Memory B cell (primary cell): ENCODE measurements at regions not wholly inside any gene's neighbourhood (a gene's known extent, or its start where the extent isn't known, plus 50 kb on each side); places are given as distances from the start of the nearest gene placed in this dataset.

ENCODE experiments used
- ATAC-seq: fragments of 150-1000 bp; cut with Tn5 transposase; 2 replicates; pipeline ENCODE4 v1.10.0; 2021; ENCODE audit warnings: low read depth, mild to moderate bottlenecking, moderate library complexity
- DNase-seq, 2 donors: peaks; one replicate each; pipeline ENCODE4 v3.0.0; 2022; ENCODE audit warnings: low spot score in 2 of 2
- H3K27ac Mint-ChIP-seq: one replicate; pipeline ENCODE4 v1.8.0; 2022; ENCODE audit warnings: mild to moderate bottlenecking, moderate library complexity, mixed read lengths
- H3K27me3 Mint-ChIP-seq: one replicate; pipeline ENCODE4 v1.8.0; 2022; ENCODE audit warnings: mixed read lengths
- H3K36me3 Mint-ChIP-seq: one replicate; pipeline ENCODE4 v1.8.0; 2022; ENCODE audit warnings: mild to moderate bottlenecking, mixed read lengths
- H3K4me1 Mint-ChIP-seq: one replicate; pipeline ENCODE4 v1.8.0; 2022; ENCODE audit warnings: mixed read lengths
- H3K4me3 Mint-ChIP-seq: one replicate; pipeline ENCODE4 v1.8.0; 2022; ENCODE audit warnings: mild to moderate bottlenecking, moderate library complexity, mixed read lengths
- H3K9me3 Mint-ChIP-seq: one replicate; pipeline ENCODE4 v1.8.0; 2022; ENCODE audit warnings: mixed read lengths

DNA sequence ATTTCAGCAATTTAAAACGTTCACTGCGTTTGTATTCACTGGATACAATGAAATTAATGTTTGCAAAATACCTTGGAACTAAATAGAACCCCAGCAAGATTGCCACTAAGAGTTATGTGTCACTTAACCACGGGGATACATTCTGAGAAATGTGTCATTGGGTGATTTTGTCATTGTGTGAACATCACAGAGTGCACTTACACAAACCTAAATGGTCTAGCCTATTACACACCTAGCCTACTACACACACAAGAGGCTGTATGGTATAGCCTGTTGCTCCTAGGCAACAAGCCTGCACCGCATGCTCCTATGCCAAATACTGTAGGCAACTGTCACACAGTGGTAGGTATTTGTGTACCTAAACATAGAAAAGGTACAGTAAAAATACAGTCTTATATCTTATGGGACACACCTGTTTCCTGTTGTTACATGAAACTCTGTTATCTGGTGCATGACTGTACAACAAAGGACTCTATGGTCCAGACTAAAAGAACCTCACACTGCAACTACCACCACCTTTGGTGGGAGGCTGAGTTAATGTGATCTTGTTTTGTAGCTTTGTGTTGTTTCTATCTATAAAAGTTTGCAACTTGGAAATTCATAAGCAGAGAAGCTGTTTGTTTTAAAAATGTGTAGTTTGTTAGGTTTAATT, 92.2 kb upstream of the NTRK3 start:
- ATAC-seq: no peak
- no peak overlapping the region for H3K27ac Mint-ChIP-seq

DNA sequence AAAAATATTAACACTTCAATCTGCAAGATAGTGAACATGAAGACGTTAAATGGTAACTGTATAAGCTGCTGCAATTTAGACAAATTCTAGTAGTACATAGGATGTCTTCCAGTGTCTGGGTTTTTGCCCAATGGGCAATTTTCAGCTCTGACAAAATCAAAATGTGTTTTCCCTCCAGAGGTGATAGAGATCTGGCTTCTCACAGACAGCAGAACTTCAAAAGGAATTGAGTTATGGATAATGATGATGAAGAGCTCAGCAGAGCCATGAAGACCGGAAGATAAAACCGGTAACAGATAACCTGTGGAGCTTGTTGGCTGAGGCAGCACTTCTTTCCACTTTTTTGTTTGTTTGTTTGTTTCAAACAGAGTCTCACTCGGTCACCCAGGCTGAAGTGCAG, 89.4 kb upstream of the NTRK3 start:
- no peak overlapping the region for H3K4me3 Mint-ChIP-seq
- H3K27me3 Mint-ChIP-seq: peaks cover 6% of the 10 kb centered on the region
- no peaks in the 10 kb centered on the region for H3K4me1 Mint-ChIP-seq
- H3K27ac Mint-ChIP-seq: no peak overlapping the region
- DNase-seq: no peak
- H3K36me3 Mint-ChIP-seq: no peaks in the 10 kb centered on the region
- no peaks in the 10 kb centered on the region for H3K9me3 Mint-ChIP-seq
- no peak for ATAC-seq

More for the DNA sequence above, 92.2 kb upstream of the NTRK3 start:
- no peak for DNase-seq
- Mint-ChIP-seq H3K9me3 (peaks cover 2% of the 10 kb centered on the region), H3K4me3 (no peak overlapping the region), H3K4me1 (no peaks in the 10 kb centered on the region), H3K27me3 (peaks cover 6% of the 10 kb centered on the region), H3K36me3 (no peaks in the 10 kb centered on the region)

- no peak overlapping the region for H3K27ac Mint-ChIP-seq
- H3K9me3 Mint-ChIP-seq: no peaks in the 10 kb centered on the region
- no peaks in the 10 kb centered on the region for H3K4me1 Mint-ChIP-seq
- H3K4me3 Mint-ChIP-seq: no peak overlapping the region
- no peak for ATAC-seq
- no peaks in the 10 kb centered on the region for H3K36me3 Mint-ChIP-seq
- peaks cover 6% of the 10 kb centered on the region for H3K27me3 Mint-ChIP-seq
- DNase-seq: no peak
Observed at GRCh38 chr15:88344786-88345185, 88.2 kb upstream of the NTRK3 start.

DNA sequence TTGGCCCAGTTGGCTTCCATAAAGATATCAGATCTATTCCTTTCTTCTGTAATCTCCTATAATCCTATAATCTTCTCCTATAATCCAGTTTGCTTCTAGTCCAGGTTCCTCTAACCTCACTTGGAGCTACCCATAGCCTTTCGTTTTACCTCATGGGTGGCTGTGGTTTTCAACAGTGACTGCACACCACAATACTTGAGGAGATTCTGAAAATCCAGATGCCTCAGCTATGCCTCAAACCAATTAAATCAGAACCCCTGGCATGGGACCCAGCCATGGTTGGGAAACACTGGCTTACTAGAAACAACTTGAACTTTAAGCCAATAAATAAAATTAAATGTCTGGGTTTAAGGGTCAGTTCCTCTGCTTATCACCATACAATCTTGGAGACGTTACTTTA, 86.1 kb upstream of the NTRK3 start:
- Mint-ChIP-seq H3K27ac (no peak overlapping the region), H3K4me3 (no peak overlapping the region), H3K9me3 (no peaks in the 10 kb centered on the region), H3K36me3 (no peaks in the 10 kb centered on the region), H3K4me1 (no peaks in the 10 kb centered on the region), H3K27me3 (no peaks in the 10 kb centered on the region)
- ATAC-seq (no peak), DNase-seq (no peak)

DNA sequence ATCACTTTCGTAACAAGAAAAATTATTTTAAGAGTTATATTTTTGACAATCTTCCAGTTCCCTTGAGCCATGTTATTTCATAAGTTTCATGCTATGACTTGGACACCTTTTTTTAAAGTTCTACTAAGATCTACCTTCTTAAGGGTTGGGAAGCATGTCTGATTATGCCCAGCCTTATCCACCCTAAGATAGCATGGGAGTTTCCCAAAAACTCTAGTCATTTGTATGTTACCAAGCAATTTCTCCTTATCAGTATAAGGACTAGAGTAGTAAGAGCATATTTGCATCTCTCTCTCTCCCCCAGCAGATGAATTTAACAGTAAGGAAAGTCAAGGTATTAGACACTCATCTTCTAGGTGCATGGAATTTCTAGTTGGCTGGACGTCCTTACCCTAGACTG, 85.1 kb upstream of the NTRK3 start:
- Mint-ChIP-seq H3K4me1 (no peaks in the 10 kb centered on the region), H3K9me3 (no peaks in the 10 kb centered on the region), H3K4me3 (no peak overlapping the region), H3K27me3 (no peaks in the 10 kb centered on the region), H3K36me3 (no peaks in the 10 kb centered on the region), H3K27ac (no peak overlapping the region)
- no peak for ATAC-seq
- no peak for DNase-seq

GRCh38 chr15:88341006-88341405, 84.5 kb upstream of the NTRK3 start:
- Mint-ChIP-seq H3K36me3 (no peaks in the 10 kb centered on the region), H3K4me3 (no peak overlapping the region), H3K27ac (no peak overlapping the region), H3K9me3 (no peaks in the 10 kb centered on the region), H3K4me1 (no peaks in the 10 kb centered on the region), H3K27me3 (peaks cover under 1% of the 10 kb centered on the region)
- no peak for DNase-seq
- ATAC-seq: no peak

DNA sequence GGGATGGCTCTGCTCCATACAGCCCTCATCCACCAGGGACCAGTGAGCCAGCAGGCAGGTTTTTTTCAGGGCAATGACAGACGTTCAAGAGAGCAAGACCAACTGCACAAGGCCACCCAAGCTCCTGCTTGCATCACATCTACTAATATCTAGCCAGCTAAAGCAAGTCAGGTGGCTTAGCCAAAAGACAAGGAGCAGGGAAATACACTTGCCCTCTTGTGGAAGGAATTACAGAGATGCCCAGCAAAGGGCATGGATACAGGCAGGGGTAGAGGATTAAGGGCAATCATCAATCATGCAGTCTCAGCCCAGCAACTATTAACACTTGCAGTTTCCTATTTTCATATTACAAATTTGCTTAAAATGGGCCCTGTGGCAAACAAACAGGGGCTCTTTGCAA, 81.5 kb upstream of the NTRK3 start:
- no peaks in the 10 kb centered on the region for H3K4me1 Mint-ChIP-seq
- no peak overlapping the region for H3K4me3 Mint-ChIP-seq
- peaks cover 3% of the 10 kb centered on the region for H3K36me3 Mint-ChIP-seq
- ATAC-seq: no peak
- H3K9me3 Mint-ChIP-seq: no peaks in the 10 kb centered on the region
- no peak for DNase-seq
- H3K27ac Mint-ChIP-seq: no peak overlapping the region
- peaks cover 9% of the 10 kb centered on the region for H3K27me3 Mint-ChIP-seq

- ATAC-seq (no peak), DNase-seq (no peak)
- H3K27ac Mint-ChIP-seq: no peak overlapping the region
- no peak overlapping the region for H3K4me3 Mint-ChIP-seq
- H3K9me3 Mint-ChIP-seq: no peaks in the 10 kb centered on the region
- peaks cover 3% of the 10 kb centered on the region for H3K36me3 Mint-ChIP-seq
- peaks cover 12% of the 10 kb centered on the region for H3K27me3 Mint-ChIP-seq
- H3K4me1 Mint-ChIP-seq: no peaks in the 10 kb centered on the region
Observed at GRCh38 chr15:88335074-88335473, 78.5 kb upstream of the NTRK3 start.

GRCh38 chr15:88334436-88334835, 77.9 kb upstream of the NTRK3 start:
- ATAC-seq (no peak), DNase-seq (no peak)
- peaks cover 12% of the 10 kb centered on the region for H3K27me3 Mint-ChIP-seq
- no peak overlapping the region for H3K27ac Mint-ChIP-seq
- H3K4me1 Mint-ChIP-seq: no peaks in the 10 kb centered on the region
- no peaks in the 10 kb centered on the region for H3K9me3 Mint-ChIP-seq
- no peak overlapping the region for H3K4me3 Mint-ChIP-seq
- H3K36me3 Mint-ChIP-seq: peaks cover 3% of the 10 kb centered on the region

DNA sequence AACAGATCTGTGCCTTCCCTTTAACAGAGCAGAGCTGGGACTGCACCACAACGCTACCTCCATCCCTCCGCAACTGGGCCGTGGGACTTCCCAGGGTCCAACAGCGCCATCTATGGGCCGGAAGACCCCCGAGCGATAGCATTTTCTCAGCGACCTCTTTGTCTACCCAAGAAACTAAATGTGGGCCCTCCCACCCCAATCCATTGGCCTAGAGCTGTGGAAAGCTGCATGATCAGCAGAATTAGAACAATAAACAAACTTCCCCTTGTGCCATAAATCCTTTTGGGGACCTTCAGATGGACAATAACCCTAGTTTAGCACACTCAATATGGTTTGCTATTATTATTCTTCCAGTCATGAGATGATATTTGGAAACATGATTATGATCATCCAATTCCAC, 74.8 kb upstream of the NTRK3 start:
- H3K4me1 Mint-ChIP-seq: no peaks in the 10 kb centered on the region
- H3K36me3 Mint-ChIP-seq: peaks cover 3% of the 10 kb centered on the region
- DNase-seq (peak in 1 of 2 donors; percentile 13), ATAC-seq (peak; percentile 19)
- H3K27ac Mint-ChIP-seq: no peak overlapping the region
- no peaks in the 10 kb centered on the region for H3K9me3 Mint-ChIP-seq
- H3K4me3 Mint-ChIP-seq: no peak overlapping the region
- peaks cover 14% of the 10 kb centered on the region for H3K27me3 Mint-ChIP-seq

GRCh38 chr15:88326924-88327323, 70.4 kb upstream of the NTRK3 start:
- Mint-ChIP-seq H3K36me3 (no peaks in the 10 kb centered on the region), H3K4me1 (no peaks in the 10 kb centered on the region), H3K27ac (no peak overlapping the region), H3K27me3 (peaks cover 6% of the 10 kb centered on the region), H3K4me3 (no peak overlapping the region), H3K9me3 (peaks cover 1% of the 10 kb centered on the region)
- DNase-seq: no peak
- ATAC-seq: no peak

- H3K27me3 Mint-ChIP-seq: peaks cover 12% of the 10 kb centered on the region
- ATAC-seq: no peak
- DNase-seq: no peak
- H3K4me1 Mint-ChIP-seq: no peaks in the 10 kb centered on the region
- no peak overlapping the region for H3K4me3 Mint-ChIP-seq
- no peaks in the 10 kb centered on the region for H3K36me3 Mint-ChIP-seq
- H3K9me3 Mint-ChIP-seq: peaks cover 5% of the 10 kb centered on the region
- H3K27ac Mint-ChIP-seq: no peak overlapping the region
Observed at GRCh38 chr15:88324741-88325065, 68.2 kb upstream of the NTRK3 start.

DNA sequence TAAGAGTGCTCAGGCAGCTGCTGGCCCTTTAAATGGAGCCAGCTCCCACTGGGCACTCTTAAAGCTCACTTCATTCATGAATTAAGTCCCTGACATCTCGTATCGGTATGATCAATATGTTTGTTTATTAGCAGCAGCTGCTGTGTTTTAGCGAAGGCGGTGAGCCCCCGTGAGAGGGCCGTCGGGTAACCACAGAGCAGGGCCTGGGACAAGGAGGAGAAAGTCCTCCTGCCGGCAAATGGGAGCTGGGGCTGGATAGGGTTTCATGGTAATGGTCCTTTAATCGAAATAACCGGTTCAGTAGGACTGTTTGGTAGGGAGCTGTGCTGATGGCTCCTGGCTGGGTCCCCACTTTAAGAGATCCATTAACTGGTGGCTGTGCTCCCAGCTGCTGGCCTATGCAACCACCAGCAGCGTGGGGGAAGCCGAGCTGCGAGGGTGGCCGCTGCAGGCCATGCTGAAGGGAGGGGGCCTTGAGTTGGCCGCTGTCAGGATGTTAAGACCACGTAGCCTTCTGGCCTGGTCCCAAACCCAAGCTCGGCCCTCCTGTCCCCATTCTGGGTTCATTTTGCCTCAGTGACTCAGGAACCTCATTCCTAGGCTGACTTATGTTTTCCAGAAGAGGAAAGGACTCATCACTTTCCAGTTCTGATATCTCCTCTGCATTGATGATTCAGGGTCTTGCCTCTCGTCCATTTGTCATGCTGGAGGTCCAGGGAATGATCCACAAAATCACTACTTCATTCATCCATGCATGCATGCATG, 67.6 kb upstream of the NTRK3 start:
- no peak for ATAC-seq
- Mint-ChIP-seq H3K4me1 (no peaks in the 10 kb centered on the region), H3K27me3 (peaks cover 12% of the 10 kb centered on the region), H3K4me3 (no peak overlapping the region), H3K27ac (no peak overlapping the region), H3K36me3 (no peaks in the 10 kb centered on the region), H3K9me3 (peaks cover 5% of the 10 kb centered on the region)
- no peak for DNase-seq

- Mint-ChIP-seq H3K27ac (no peak overlapping the region), H3K9me3 (peaks cover 5% of the 10 kb centered on the region), H3K27me3 (peaks cover 14% of the 10 kb centered on the region), H3K4me1 (no peaks in the 10 kb centered on the region), H3K36me3 (no peaks in the 10 kb centered on the region), H3K4me3 (no peak overlapping the region)
- no peak for ATAC-seq
- DNase-seq: no peak
Observed at GRCh38 chr15:88323468-88323867, 66.9 kb upstream of the NTRK3 start.

DNA sequence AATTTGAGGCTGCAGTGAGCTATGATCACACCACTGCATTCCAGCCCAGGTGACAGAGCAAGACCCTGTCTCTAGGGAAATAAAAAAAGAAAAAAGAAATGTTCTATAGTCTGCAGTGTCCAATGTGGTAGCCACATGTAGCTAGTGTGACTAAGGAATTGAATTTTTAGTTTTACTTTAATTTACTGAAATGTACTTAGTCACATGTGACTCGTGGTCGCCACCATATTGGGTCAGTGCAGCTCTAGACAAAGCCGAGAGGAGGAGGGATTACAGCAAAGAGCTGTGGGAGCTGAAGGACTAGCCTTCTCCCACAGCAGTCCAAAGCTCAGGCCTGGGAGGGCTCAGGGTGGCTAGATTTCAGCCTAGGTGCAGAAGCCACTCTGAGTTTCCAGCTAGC, 65.9 kb upstream of the NTRK3 start:
- H3K27me3 Mint-ChIP-seq: peaks cover 15% of the 10 kb centered on the region
- no peaks in the 10 kb centered on the region for H3K4me1 Mint-ChIP-seq
- H3K9me3 Mint-ChIP-seq: peaks cover 5% of the 10 kb centered on the region
- H3K4me3 Mint-ChIP-seq: no peak overlapping the region
- no peak for DNase-seq
- H3K27ac Mint-ChIP-seq: no peak overlapping the region
- H3K36me3 Mint-ChIP-seq: no peaks in the 10 kb centered on the region
- ATAC-seq: no peak
